ENCODE measurements at regions not wholly inside any gene's neighbourhood (a gene's known extent, or its start where the extent isn't known, plus 50 kb on each side); places are given as distances from the start of the nearest gene placed in this dataset.

DNA sequence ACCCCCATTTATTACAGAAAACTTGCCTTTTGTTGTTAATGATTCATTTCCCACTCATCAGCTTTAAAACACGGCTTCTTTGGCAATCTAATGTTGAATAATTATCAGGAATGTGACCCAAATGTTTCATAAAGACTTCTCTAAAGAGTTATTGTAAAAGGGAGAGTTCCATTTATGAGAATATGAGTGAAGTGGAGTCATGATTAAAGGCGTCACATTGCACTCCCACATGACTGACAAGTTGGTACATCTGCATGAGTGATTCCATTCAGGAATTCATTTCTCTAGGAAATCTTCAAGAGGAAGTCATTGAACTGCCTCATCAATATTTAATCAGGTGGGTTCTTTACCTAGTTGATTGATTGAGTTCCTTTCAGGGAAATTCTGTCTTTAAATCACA is 184.8 kb downstream of the LNPK start:
- no peak for DNase-seq (ENCODE audit: extremely low spot score)
- Histone ChIP-seq H3K4me1 (no peaks in the 10 kb centered on the region), H3K27me3 (no peaks in the 10 kb centered on the region), H3K4me3 (no peak overlapping the region), H3K9me3 (peaks cover 0 to 9% (median 7%) of the 10 kb centered on the region in 4 donors), H3K27ac (replicated peaks in 1 of 4) (no peak overlapping the region), H3K36me3 (no peaks in the 10 kb centered on the region)
- intact Hi-C loops (cut with DNase I): no loop called here
- TF ChIP-seq, protein P1, sequence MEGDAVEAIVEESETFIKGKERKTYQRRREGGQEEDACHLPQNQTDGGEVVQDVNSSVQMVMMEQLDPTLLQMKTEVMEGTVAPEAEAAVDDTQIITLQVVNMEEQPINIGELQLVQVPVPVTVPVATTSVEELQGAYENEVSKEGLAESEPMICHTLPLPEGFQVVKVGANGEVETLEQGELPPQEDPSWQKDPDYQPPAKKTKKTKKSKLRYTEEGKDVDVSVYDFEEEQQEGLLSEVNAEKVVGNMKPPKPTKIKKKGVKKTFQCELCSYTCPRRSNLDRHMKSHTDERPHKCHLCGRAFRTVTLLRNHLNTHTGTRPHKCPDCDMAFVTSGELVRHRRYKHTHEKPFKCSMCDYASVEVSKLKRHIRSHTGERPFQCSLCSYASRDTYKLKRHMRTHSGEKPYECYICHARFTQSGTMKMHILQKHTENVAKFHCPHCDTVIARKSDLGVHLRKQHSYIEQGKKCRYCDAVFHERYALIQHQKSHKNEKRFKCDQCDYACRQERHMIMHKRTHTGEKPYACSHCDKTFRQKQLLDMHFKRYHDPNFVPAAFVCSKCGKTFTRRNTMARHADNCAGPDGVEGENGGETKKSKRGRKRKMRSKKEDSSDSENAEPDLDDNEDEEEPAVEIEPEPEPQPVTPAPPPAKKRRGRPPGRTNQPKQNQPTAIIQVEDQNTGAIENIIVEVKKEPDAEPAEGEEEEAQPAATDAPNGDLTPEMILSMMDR (IDR thresholded peaks at IDR 0.05): no peak
- TF ChIP-seq POLR2A (IDR thresholded peaks at IDR 0.05; ENCODE audit: low read depth): no peak
- no peak for TF ChIP-seq POLR2AphosphoS5 (IDR thresholded peaks at IDR 0.05)
- no peak for TF ChIP-seq EP300 (IDR thresholded peaks at IDR 0.05)
- WGBS: 78% methylated on average over 2 of the region's 2 CpGs

DNA sequence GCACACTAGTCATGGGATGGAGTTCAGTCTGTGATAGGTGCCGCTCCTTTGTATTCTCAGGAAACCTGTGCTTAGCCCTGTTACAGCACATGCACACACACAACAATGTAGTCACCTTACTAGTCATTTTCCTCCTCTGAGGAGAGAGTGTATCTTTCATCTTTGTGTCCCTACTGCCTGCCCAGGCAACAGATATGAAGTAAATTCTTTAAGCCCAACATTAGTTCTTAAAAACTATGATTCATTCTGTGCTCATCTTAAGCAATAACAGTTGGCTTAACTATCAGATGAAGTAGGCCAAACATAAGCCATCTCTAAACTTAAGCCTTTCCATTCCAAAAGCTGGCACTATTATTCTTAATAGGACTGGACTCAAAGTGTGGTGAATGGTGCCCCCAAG is 186.5 kb downstream of the LNPK start:
- 88% methylated on average over 1 of the region's 1 CpG for WGBS
- H3K4me3 ChIP-seq: no peak overlapping the region
- no peak for DNase-seq (ENCODE audit: extremely low spot score)
- TF ChIP-seq POLR2A (IDR thresholded peaks at IDR 0.05; ENCODE audit: low read depth) (no peak), EP300 (IDR thresholded peaks at IDR 0.05) (no peak), POLR2AphosphoS5 (IDR thresholded peaks at IDR 0.05) (no peak)
- TF ChIP-seq, protein P1 (IDR thresholded peaks at IDR 0.05): no peak
- intact Hi-C loops (cut with DNase I): no loop called here
- peaks cover 0 to 9% (median 7%) of the 10 kb centered on the region in 4 donors for H3K9me3 ChIP-seq
- H3K27me3 ChIP-seq: no peaks in the 10 kb centered on the region
- no peak overlapping the region for H3K27ac ChIP-seq (replicated peaks in 1 of 4)
- H3K4me1 ChIP-seq: no peaks in the 10 kb centered on the region
- no peaks in the 10 kb centered on the region for H3K36me3 ChIP-seq

DNA sequence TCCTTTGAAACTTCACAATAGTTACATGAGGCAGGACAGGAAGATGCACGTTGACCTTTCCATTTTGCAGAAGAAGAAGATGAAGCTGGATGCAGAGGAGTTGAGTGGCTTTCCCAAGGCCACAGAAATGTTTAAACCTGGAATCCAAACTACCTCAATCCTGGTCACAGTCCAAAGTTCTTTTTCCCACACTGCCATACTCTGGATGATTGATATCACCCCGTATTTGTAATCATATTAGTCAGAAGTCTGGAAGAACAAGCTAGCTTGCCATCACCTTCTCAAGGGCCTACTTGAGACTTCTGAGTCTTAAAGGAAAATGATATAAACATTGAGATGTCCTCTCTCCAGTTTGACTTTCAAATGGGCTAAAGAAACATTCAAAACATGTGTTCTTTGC is 190.1 kb downstream of the LNPK start:
- no peak for TF ChIP-seq POLR2AphosphoS5 (IDR thresholded peaks at IDR 0.05)
- no peak for TF ChIP-seq POLR2A (IDR thresholded peaks at IDR 0.05; ENCODE audit: low read depth)
- TF ChIP-seq, protein P1 (IDR thresholded peaks at IDR 0.05): no peak
- no peak for TF ChIP-seq EP300 (IDR thresholded peaks at IDR 0.05)
- H3K27me3 ChIP-seq: no peaks in the 10 kb centered on the region
- peaks cover 0 to 9% (median 7%) of the 10 kb centered on the region in 4 donors for H3K9me3 ChIP-seq
- 59% methylated on average over 2 of the region's 2 CpGs for WGBS
- intact Hi-C loops (cut with DNase I): no loop called here
- H3K4me3 ChIP-seq: no peak overlapping the region
- no peak overlapping the region for H3K27ac ChIP-seq (replicated peaks in 1 of 4)
- no peaks in the 10 kb centered on the region for H3K36me3 ChIP-seq
- no peaks in the 10 kb centered on the region for H3K4me1 ChIP-seq
- peak; percentile 74 for DNase-seq (ENCODE audit: extremely low spot score)

GRCh38 chr2:175808858-175809257 is 193.2 kb downstream of the LNPK start:
- WGBS: 100% methylated on average over 1 of the region's 1 CpG

More at GRCh38 chr2:175808858-175809257, 193.2 kb downstream of the LNPK start:
- no peaks in the 10 kb centered on the region for H3K27me3 ChIP-seq
- no peak overlapping the region for H3K4me3 ChIP-seq
- H3K4me1 ChIP-seq: peaks cover 0 to 9% (median 0%) of the 10 kb centered on the region in 4 donors
- no peak for TF ChIP-seq POLR2AphosphoS5 (IDR thresholded peaks at IDR 0.05)
- no peak for TF ChIP-seq EP300 (IDR thresholded peaks at IDR 0.05)
- TF ChIP-seq, protein P1 (IDR thresholded peaks at IDR 0.05): no peak
- no peak for TF ChIP-seq POLR2A (IDR thresholded peaks at IDR 0.05; ENCODE audit: low read depth)
- H3K9me3 ChIP-seq: no peaks in the 10 kb centered on the region
- intact Hi-C loops (cut with DNase I): no loop called here
- no peak for DNase-seq (ENCODE audit: extremely low spot score)
- H3K36me3 ChIP-seq: no peaks in the 10 kb centered on the region
- no peak overlapping the region for H3K27ac ChIP-seq (replicated peaks in 1 of 4)

All from esophagus muscularis mucosa (tissue), 4 donors.